Fibroblast of lung (primary cell): ENCODE measurements at regions not wholly inside any gene's neighbourhood (a gene's known extent, or its start where the extent isn't known, plus 50 kb on each side); places are given as distances from the start of the nearest gene placed in this dataset.
A peak's percentile ranks its signal among the peaks of the same experiment; 100 is the strongest.

ENCODE experiments used
- DNase-seq, 2 donors: peaks; one replicate each; pipeline versions ENCODE4 v3.0.0 to v3.0.0-alpha.2; 2010; ENCODE audit warnings: low read depth in 2 of 2
- H2AFZ ChIP-seq: 2 replicates; pipeline ENCODE4 v1.5.1; 2012; ENCODE audit warnings: low read length, control low read depth, inconsistent platforms
- H3K27ac ChIP-seq: 2 replicates; pipeline ENCODE4 v1.5.1; 2011; ENCODE audit warnings: low read length, control low read depth; ENCODE audit not compliant: insufficient read depth
- H3K27me3 ChIP-seq: 2 replicates; pipeline ENCODE4 v1.5.1; 2011; ENCODE audit warnings: mild to moderate bottlenecking, low read length; ENCODE audit not compliant: control insufficient read depth, insufficient read depth
- H3K36me3 ChIP-seq: 2 replicates; pipeline ENCODE4 v1.5.1; 2011; ENCODE audit warnings: low read length; ENCODE audit not compliant: control insufficient read depth, insufficient read depth
- H3K4me1 ChIP-seq: 2 replicates; pipeline ENCODE4 v1.5.1; 2011; ENCODE audit warnings: low read length; ENCODE audit not compliant: control insufficient read depth, insufficient read depth; ENCODE audit errors: extremely low read depth
- H3K4me2 ChIP-seq: 2 replicates; pipeline ENCODE4 v1.5.1; 2011; ENCODE audit warnings: low read length, control low read depth; ENCODE audit not compliant: insufficient read depth; ENCODE audit errors: extremely low read depth
- H3K4me3 ChIP-seq, 4 experiments: fragments of 200-600 bp in 1 of 4; sonication (generic) in 1 of 4; replicated peaks in 1 of 4; 2 replicates each; pipeline ENCODE4 v1.5.1; 2011 to 2016; ENCODE audit warnings: low read length in 4 of 4, low read depth in 3 of 4, mild to moderate bottlenecking in 3 of 4, control low read depth in 2 of 4, inconsistent platforms in 1 of 4, mixed read lengths in 1 of 4; ENCODE audit not compliant: insufficient read depth in 1 of 4; ENCODE audit errors: control extremely low read depth in 1 of 4
- H3K79me2 ChIP-seq: 2 replicates; pipeline ENCODE4 v1.5.1; 2012; ENCODE audit warnings: mild to moderate bottlenecking, low read length, inconsistent platforms; ENCODE audit not compliant: control insufficient read depth, insufficient read depth
- H3K9ac ChIP-seq: 2 replicates; pipeline ENCODE4 v1.5.1; 2011; ENCODE audit warnings: mild to moderate bottlenecking, low read length, control low read depth; ENCODE audit not compliant: insufficient read depth
- H3K9me3 ChIP-seq: 2 replicates; pipeline ENCODE4 v1.5.1; 2012; ENCODE audit warnings: low read depth, low read length; ENCODE audit not compliant: control insufficient read depth, insufficient read depth
- H4K20me1 ChIP-seq: 2 replicates; pipeline ENCODE4 v1.5.1; 2011; ENCODE audit warnings: low read length; ENCODE audit not compliant: control insufficient read depth, insufficient read depth; ENCODE audit errors: extremely low read depth
- EZH2 ChIP-seq: IDR thresholded peaks from 2 replicates; pipeline ENCODE4 v1.5.1; 2012; ENCODE audit warnings: low read length, control low read depth, mild to moderate bottlenecking; ENCODE audit errors: missing control alignments
- TF ChIP-seq, protein P1 (sequence below), 2 donors: IDR thresholded peaks in 1 of 2; conservative IDR thresholded peaks in 1 of 2; 1 replicate in 1 of 2; 2 replicates in 1 of 2; pipeline ENCODE4 v1.5.1; 2011 to 2012; ENCODE audit warnings: low read length in 2 of 2, control low read depth in 1 of 2, inconsistent platforms in 1 of 2, low read depth in 1 of 2, mild to moderate bottlenecking in 1 of 2

DNA sequence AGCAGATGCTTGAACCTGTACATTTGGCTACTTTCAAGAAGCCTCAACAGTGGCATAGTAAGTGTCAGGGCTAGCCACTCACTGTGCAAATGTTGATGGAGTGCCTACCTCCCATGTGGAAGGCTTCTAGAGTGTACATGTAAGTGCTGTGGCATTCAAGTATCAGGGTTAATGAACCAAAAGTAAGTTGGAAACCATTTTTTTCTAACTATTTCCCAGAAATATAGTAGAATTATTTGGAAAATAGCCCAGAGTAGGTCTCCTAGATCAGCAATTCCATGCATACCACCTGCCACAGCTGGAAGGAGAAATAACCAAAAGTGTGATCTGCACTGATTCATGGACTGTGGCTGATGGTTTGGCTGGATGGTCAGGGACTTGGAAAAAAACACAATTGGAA, 53.3 kb downstream of the FOXD1 start:
- peaks cover 2% of the 10 kb centered on the region for H3K27me3 ChIP-seq
- no peak overlapping the region for H3K4me3 ChIP-seq
- no peak overlapping the region for H3K9ac ChIP-seq
- no peaks in the 10 kb centered on the region for H4K20me1 ChIP-seq
- H3K36me3 ChIP-seq = no peaks in the 10 kb centered on the region
- no peak overlapping the region for H2AFZ ChIP-seq
- peak in 1 of 2 donors; percentile 89 for DNase-seq
- TF ChIP-seq, protein P1, sequence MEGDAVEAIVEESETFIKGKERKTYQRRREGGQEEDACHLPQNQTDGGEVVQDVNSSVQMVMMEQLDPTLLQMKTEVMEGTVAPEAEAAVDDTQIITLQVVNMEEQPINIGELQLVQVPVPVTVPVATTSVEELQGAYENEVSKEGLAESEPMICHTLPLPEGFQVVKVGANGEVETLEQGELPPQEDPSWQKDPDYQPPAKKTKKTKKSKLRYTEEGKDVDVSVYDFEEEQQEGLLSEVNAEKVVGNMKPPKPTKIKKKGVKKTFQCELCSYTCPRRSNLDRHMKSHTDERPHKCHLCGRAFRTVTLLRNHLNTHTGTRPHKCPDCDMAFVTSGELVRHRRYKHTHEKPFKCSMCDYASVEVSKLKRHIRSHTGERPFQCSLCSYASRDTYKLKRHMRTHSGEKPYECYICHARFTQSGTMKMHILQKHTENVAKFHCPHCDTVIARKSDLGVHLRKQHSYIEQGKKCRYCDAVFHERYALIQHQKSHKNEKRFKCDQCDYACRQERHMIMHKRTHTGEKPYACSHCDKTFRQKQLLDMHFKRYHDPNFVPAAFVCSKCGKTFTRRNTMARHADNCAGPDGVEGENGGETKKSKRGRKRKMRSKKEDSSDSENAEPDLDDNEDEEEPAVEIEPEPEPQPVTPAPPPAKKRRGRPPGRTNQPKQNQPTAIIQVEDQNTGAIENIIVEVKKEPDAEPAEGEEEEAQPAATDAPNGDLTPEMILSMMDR (conservative IDR thresholded peaks at IDR 0.05 in 1 of 2, IDR thresholded peaks at IDR 0.05 in 1 of 2; ENCODE audit: low read depth in 1 of 2, low read length in 2 of 2) = no peak
- TF ChIP-seq EZH2 = no peak
- no peaks in the 10 kb centered on the region for H3K9me3 ChIP-seq
- H3K4me1 ChIP-seq = no peaks in the 10 kb centered on the region
- no peak overlapping the region for H3K27ac ChIP-seq
- no peaks in the 10 kb centered on the region for H3K79me2 ChIP-seq
- H3K4me2 ChIP-seq = no peak overlapping the region

GRCh38 chr5:73394610-73395009, 54.0 kb downstream of the FOXD1 start:
- Histone ChIP-seq H3K9me3 (no peaks in the 10 kb centered on the region), H2AFZ (no peak overlapping the region), H3K4me1 (no peaks in the 10 kb centered on the region), H3K27ac (no peak overlapping the region), H4K20me1 (no peaks in the 10 kb centered on the region), H3K4me2 (no peak overlapping the region), H3K27me3 (peaks cover 2% of the 10 kb centered on the region), H3K36me3 (no peaks in the 10 kb centered on the region), H3K4me3 (no peak overlapping the region), H3K79me2 (no peaks in the 10 kb centered on the region), H3K9ac (no peak overlapping the region)
- TF ChIP-seq, protein P1 (conservative IDR thresholded peaks at IDR 0.05 in 1 of 2, IDR thresholded peaks at IDR 0.05 in 1 of 2; ENCODE audit: low read depth in 1 of 2, low read length in 2 of 2) = no peak
- TF ChIP-seq EZH2 = no peak
- DNase-seq = no peak

DNA sequence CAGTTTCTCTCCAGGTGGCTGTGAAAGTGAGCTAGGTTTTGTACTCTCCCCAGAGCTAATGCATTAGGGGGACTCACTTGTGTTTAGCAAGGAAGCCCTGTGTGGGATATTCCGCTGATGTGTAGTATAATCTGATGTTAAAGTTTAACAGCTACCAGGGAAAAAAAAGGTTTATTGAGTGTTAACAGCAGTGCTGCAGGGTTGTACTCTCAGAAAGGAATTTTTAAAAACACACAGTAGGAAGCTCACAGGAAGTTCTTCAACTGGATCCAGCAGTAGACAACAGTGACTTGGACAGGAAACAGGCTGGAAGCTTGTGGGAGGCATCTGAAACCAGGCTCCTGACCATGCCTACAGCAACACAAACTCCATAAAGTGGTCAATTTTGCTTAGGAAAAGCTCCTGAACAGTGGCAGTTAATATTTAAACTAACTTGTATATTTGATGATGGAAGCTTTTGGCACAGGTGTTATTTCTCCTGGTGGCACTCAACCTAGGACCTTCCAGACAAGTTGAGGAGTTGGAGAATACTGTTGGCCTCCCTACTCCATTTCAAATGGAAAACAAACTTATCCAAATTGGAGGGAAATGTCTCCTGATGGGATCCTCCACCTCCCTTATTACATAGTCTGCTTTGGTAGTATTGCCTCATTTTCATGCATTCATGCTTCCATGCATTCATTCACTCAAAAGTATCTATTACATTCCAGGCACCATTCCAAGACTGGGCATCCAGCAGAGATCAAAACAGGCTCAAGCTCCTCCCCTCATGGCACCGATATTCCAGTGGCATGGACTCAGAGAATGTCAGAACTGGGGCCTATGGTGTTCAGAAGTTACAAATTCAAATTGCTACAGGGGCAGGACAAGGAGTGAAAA, 54.7 kb downstream of the FOXD1 start:
- Histone ChIP-seq H3K4me3 (no peak overlapping the region), H3K79me2 (no peaks in the 10 kb centered on the region), H4K20me1 (no peaks in the 10 kb centered on the region), H2AFZ (no peak overlapping the region), H3K4me1 (no peaks in the 10 kb centered on the region), H3K36me3 (no peaks in the 10 kb centered on the region), H3K27ac (no peak overlapping the region), H3K27me3 (peaks cover 2% of the 10 kb centered on the region), H3K4me2 (no peak overlapping the region), H3K9ac (no peak overlapping the region), H3K9me3 (no peaks in the 10 kb centered on the region)
- DNase-seq = no peak
- no peak for TF ChIP-seq EZH2
- TF ChIP-seq, protein P1 (conservative IDR thresholded peaks at IDR 0.05 in 1 of 2, IDR thresholded peaks at IDR 0.05 in 1 of 2; ENCODE audit: low read depth in 1 of 2, low read length in 2 of 2) = no peak
